Caco-2 (cell line): ENCODE measurements at regions not wholly inside any gene's neighbourhood (a gene's known extent, or its start where the extent isn't known, plus 50 kb on each side); places are given as distances from the start of the nearest gene placed in this dataset.

Source experiments
- BruUV-seq: library from RNA; stranded (reverse); fragments of 400-500 nt; replicated peaks from 2 replicates; lab custom pipeline; 2021; lab: Mats Ljungman, UMichigan
- CTCF ChIA-PET: fragments of 300-600 bp; sonication (Branson Sonifier 250); formaldehyde crosslinking; loops from one replicate; lab custom pipeline; 2022; ENCODE audit warnings: antibody characterized with exemption; lab: Charles Lee
- POLR2A ChIA-PET: fragments of 300-600 bp; sonication (Branson Sonifier 250); formaldehyde crosslinking; loops from one replicate; lab custom pipeline; 2022; ENCODE audit warnings: antibody characterized with exemption; lab: Charles Lee
- DNase-seq, 2 experiments: peaks; one replicate each; pipeline versions ENCODE4 v3.0.0 to v3.0.0-alpha.2; 2020 to 2022
- H3K27me3 ChIP-seq: replicated peaks from 2 replicates; pipeline ENCODE4 v1.6.0; 2011; ENCODE audit warnings: low read length; ENCODE audit not compliant: control insufficient read depth, insufficient read depth
- H3K36me3 ChIP-seq: 2 replicates; pipeline ENCODE4 v1.5.1; 2011; ENCODE audit warnings: low read length; ENCODE audit not compliant: control insufficient read depth, insufficient read depth
- H3K4me1 ChIP-seq: fragments of 250-450 bp; sonication (Bioruptor Pico); 2 replicates; pipeline ENCODE4 v1.5.1; 2020; ENCODE audit warnings: mild to moderate bottlenecking
- H3K4me3 ChIP-seq: 2 replicates; pipeline ENCODE4 v1.5.1; 2011; ENCODE audit warnings: low read depth, mild to moderate bottlenecking, control low read depth, low read length
- H3K9me3 ChIP-seq: fragments of 250-450 bp; sonication (Bioruptor Pico); 2 replicates; pipeline ENCODE4 v1.5.1; 2020; ENCODE audit warnings: mild to moderate bottlenecking, moderate library complexity
- H3K27ac Mint-ChIP-seq: one replicate; pipeline ENCODE4 v1.8.0; 2022; ENCODE audit warnings: mixed read lengths; ENCODE audit not compliant: unreplicated experiment
- H3K27me3 Mint-ChIP-seq: one replicate; pipeline ENCODE4 v1.8.0; 2022; ENCODE audit warnings: mixed read lengths; ENCODE audit not compliant: insufficient read depth, unreplicated experiment
- H3K36me3 Mint-ChIP-seq: one replicate; pipeline ENCODE4 v1.8.0; 2022; ENCODE audit warnings: mild to moderate bottlenecking, mixed read lengths; ENCODE audit not compliant: insufficient read depth, unreplicated experiment
- H3K4me1 Mint-ChIP-seq: one replicate; pipeline ENCODE4 v1.8.0; 2022; ENCODE audit warnings: low read depth, mixed read lengths; ENCODE audit not compliant: unreplicated experiment
- H3K4me3 Mint-ChIP-seq: one replicate; pipeline ENCODE4 v1.8.0; 2022; ENCODE audit warnings: mild to moderate bottlenecking, moderate library complexity, mixed read lengths; ENCODE audit not compliant: unreplicated experiment
- H3K9me3 Mint-ChIP-seq: one replicate; pipeline ENCODE4 v1.8.0; 2022; ENCODE audit warnings: mixed read lengths; ENCODE audit not compliant: unreplicated experiment
- CTCF ChIP-seq, 2 experiments: fragments of 200-600 bp in 1 of 2; IDR thresholded peaks; 1 replicate in 1 of 2; 2 replicates in 1 of 2; pipeline versions ENCODE4 v1.5.1 to v1.8.0; 2011 to 2022; ENCODE audit warnings: antibody characterized with exemption in 1 of 2, control low read depth in 1 of 2, inconsistent platforms in 1 of 2, low read depth in 1 of 2, low read length in 1 of 2, mild to moderate bottlenecking in 1 of 2, moderate library complexity in 1 of 2; ENCODE audit not compliant: insufficient read depth in 1 of 2, severe bottlenecking in 1 of 2, unreplicated experiment in 1 of 2
- intact Hi-C: fragments of 100-400 bp; cut with micrococcal nuclease; formaldehyde crosslinking; loops from one replicate; pipeline ENCODE4 v1.10.0; 2022; ENCODE audit not compliant: unreplicated experiment

- ChIA-PET CTCF (no interaction called here), POLR2A (no interaction called here)
- peaks cover 6% of the 10 kb centered on the region; the same call in 1 of the 2 replicates for H3K9me3 ChIP-seq
- H3K27me3 Mint-ChIP-seq, result peaks cover 15% of the 10 kb centered on the region
- H3K4me1 ChIP-seq, result no peaks in the 10 kb centered on the region
- H3K36me3 Mint-ChIP-seq, result no peaks in the 10 kb centered on the region
- no peak overlapping the region for H3K27ac Mint-ChIP-seq
- H3K4me1 Mint-ChIP-seq, result peaks cover 1% of the 10 kb centered on the region
- BruUV-seq, result no TSS peak
- H3K36me3 ChIP-seq, result no peaks in the 10 kb centered on the region
- no peak for DNase-seq
- peaks cover 2% of the 10 kb centered on the region; the same call in 1 of the 2 replicates for H3K27me3 ChIP-seq
- intact Hi-C loops, result no loop called here
- H3K4me3 ChIP-seq, result no peak overlapping the region
- H3K9me3 Mint-ChIP-seq, result peaks cover 14% of the 10 kb centered on the region
- TF ChIP-seq CTCF (IDR thresholded peaks at IDR 0.05; ENCODE audit: insufficient read depth in 1 of 2, low read depth in 1 of 2, low read length in 1 of 2, severe bottlenecking in 1 of 2, unreplicated experiment in 1 of 2), result no peak
- no peak overlapping the region for H3K4me3 Mint-ChIP-seq
These were observed 138.5 kb downstream of the DHX35 start for GRCh38 chr20:39100691-39101090.

- Histone ChIP-seq H3K4me1 (no peaks in the 10 kb centered on the region), H3K4me3 (no peak overlapping the region), H3K9me3 (no peaks in the 10 kb centered on the region), H3K27me3 (peaks cover 4% of the 10 kb centered on the region; the same call in 1 of the 2 replicates), H3K36me3 (no peaks in the 10 kb centered on the region)
- Mint-ChIP-seq H3K9me3 (peaks cover 2% of the 10 kb centered on the region), H3K27me3 (peaks cover 11% of the 10 kb centered on the region), H3K4me3 (no peak overlapping the region), H3K27ac (no peak overlapping the region), H3K36me3 (no peaks in the 10 kb centered on the region), H3K4me1 (no peaks in the 10 kb centered on the region)
- ChIA-PET CTCF (no interaction called here), POLR2A (no interaction called here)
- no TSS peak for BruUV-seq
- DNase-seq, result no peak
- intact Hi-C loops, result no loop called here
- no peak for TF ChIP-seq CTCF (IDR thresholded peaks at IDR 0.05; ENCODE audit: insufficient read depth in 1 of 2, low read depth in 1 of 2, low read length in 1 of 2, severe bottlenecking in 1 of 2, unreplicated experiment in 1 of 2)
These were observed 135.7 kb downstream of the DHX35 start for GRCh38 chr20:39097889-39098288.

GRCh38 chr20:39095870-39096269 lies 133.7 kb downstream of the DHX35 start:
- H3K4me3 Mint-ChIP-seq, result no peak overlapping the region
- BruUV-seq, result no TSS peak
- POLR2A ChIA-PET, result no interaction called here
- H3K36me3 ChIP-seq, result no peaks in the 10 kb centered on the region
- H3K9me3 Mint-ChIP-seq, result peaks cover 6% of the 10 kb centered on the region
- DNase-seq, result no peak
- no peaks in the 10 kb centered on the region for H3K36me3 Mint-ChIP-seq
- H3K27ac Mint-ChIP-seq, result no peak overlapping the region
- H3K4me3 ChIP-seq, result no peak overlapping the region
- intact Hi-C loops, result no loop called here
- no peak for TF ChIP-seq CTCF (IDR thresholded peaks at IDR 0.05; ENCODE audit: insufficient read depth in 1 of 2, low read depth in 1 of 2, low read length in 1 of 2, severe bottlenecking in 1 of 2, unreplicated experiment in 1 of 2)
- H3K4me1 Mint-ChIP-seq, result no peaks in the 10 kb centered on the region
- no peaks in the 10 kb centered on the region for H3K9me3 ChIP-seq
- CTCF ChIA-PET, result no interaction called here
- peaks cover 19% of the 10 kb centered on the region for H3K27me3 Mint-ChIP-seq
- no peaks in the 10 kb centered on the region for H3K4me1 ChIP-seq
- peaks cover 4% of the 10 kb centered on the region; the same call in 1 of the 2 replicates for H3K27me3 ChIP-seq
